COLO668 (cell line): ENCODE measurements at regions not wholly inside any gene's neighbourhood (a gene's known extent, or its start where the extent isn't known, plus 50 kb on each side); places are given as distances from the start of the nearest gene placed in this dataset.

Experiments
- DNase-seq: peaks from one replicate; lab custom pipeline; 2025; ENCODE audit not compliant: unreplicated experiment; lab: John Stamatoyannopoulos, UW

- DNase-seq: no peak
These were observed 76.3 kb upstream of the CSF3R start for GRCh38 chr1:36559061-36559460.

- DNase-seq: no peak
These were observed 74.6 kb upstream of the CSF3R start for GRCh38 chr1:36557041-36558000.

GRCh38 chr1:36555041-36555440 lies 72.3 kb upstream of the CSF3R start:
- no peak for DNase-seq

DNA sequence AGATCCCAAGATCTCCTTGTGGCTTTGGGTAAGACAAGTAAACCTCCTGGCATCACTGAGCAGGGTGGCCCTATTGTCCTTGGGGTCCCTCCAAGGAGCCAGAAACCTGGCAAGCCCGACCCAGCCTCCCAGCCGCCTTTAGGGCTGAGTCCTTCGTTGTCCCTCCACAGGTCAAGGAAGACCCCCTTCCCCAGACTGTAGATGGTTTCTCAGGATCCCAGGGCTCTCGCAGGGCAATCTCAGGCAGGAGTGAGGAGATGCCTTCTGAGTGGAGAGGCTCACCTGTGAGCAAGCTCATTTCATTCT lies 71.6 kb upstream of the CSF3R start:
- DNase-seq: no peak

GRCh38 chr1:36553591-36554322 lies 71.0 kb upstream of the CSF3R start:
- peak; percentile 92 for DNase-seq

DNA sequence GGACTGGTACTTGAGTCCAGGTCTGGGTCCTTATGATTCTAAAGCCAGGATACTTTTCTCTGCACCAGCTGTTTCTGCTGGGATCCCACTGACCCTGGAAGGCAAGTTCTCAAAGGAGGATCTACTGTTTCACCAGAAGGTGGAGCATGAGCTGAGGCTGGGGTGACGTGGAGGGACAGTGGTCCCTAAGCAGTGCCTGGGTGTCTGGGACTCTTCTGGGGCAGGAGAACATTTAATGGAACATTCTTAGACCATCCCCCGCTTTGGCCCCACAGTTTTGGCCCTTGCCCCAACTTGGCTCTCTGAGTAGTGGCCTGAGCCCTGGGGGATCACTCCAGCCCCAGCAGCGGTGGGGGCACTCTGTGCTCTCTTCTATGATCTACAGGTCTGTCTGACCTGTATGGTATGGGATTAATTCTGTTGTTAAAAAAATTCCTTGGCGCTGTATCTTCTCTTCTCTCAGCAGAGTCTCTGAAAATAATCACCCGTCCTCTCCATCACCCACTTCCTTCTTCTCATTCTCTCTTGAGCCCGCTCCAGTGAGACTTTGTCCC lies 60.3 kb upstream of the CSF3R start:
- no peak for DNase-seq

DNA sequence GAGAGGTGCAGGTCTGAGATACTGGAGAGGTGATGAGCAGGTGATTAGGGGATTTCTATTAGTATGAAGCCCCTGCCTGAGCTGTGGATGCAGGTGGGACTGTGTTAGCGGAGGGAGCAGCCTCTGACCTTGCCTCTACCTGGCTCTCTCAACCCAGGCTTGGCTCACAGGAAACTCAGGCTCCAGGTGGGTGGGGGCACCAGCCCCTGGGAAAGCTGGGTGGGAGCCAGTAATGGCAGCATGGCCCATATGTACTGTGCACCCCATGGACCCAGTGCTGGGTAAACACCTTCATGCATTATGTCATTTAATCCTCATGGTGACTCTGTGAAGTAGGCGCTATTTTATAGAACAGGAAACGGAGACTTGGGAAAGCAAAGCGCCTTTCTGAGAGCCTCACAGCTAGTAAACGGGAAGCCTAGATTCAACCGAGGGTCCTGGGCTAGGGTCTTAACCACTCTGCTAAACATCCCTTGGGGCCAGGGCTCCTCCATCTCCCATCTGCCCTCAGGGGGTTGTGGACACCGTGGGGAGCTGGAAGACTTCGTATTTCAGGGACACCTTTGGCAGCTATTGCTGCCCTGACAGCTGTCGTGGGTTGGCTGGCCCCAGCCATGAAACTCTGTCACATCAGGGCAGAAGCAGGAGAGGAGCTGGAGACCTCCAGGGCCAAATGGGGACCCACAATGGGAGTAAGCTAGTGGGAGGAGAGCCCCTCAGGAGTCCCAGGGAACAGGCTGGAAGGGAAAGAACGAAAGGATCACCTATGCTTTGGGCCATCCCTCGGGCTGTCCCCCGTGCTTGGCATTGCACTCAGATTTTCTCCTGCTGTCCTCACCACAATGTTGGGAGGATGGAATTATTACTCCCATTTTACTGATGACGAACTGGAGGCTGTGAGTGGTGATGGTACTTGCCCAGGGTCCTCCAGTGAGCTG lies 59.6 kb upstream of the CSF3R start:
- DNase-seq: no peak

DNA sequence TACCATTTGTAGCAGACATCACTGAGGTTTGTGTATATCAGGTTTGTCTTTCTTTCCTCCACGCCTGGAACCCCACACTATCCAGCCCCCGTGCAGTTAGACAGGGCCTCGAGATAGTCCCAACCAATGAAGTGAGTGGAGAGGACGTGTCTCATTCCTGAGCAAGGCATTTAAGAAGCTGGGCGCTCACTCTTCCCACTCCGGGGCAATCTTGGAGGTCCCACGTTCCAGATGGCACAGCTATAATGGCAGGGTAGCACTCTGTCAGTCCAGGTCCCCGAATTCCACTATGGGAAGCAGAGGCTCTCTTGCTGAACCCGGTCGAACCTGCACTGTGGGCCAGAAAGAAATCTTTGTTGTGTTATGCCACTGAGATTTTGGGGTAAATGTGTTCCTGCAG lies 57.3 kb upstream of the CSF3R start:
- DNase-seq: no peak

DNA sequence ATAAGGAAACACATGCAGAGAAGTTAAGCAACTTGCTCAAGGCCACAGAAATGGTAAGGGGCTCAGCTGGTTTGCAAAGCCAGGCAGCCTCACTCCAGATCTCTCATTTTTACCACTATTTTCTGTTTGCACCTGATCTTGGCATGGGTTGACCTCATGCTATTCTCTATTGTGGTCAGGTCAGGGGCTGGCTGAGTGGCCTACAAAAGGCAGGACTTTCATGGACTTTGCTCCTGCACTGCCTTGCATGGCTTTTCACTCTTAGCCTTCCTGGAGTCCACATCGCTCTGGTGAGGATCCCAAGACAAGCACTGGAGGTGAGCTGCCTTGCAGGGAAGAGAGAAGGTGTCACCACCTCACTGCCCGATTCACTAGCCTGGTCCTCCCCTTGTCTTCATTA lies 56.8 kb upstream of the CSF3R start:
- no peak for DNase-seq

- DNase-seq: no peak
These were observed 55.3 kb upstream of the CSF3R start for GRCh38 chr1:36537991-36538390.

DNA sequence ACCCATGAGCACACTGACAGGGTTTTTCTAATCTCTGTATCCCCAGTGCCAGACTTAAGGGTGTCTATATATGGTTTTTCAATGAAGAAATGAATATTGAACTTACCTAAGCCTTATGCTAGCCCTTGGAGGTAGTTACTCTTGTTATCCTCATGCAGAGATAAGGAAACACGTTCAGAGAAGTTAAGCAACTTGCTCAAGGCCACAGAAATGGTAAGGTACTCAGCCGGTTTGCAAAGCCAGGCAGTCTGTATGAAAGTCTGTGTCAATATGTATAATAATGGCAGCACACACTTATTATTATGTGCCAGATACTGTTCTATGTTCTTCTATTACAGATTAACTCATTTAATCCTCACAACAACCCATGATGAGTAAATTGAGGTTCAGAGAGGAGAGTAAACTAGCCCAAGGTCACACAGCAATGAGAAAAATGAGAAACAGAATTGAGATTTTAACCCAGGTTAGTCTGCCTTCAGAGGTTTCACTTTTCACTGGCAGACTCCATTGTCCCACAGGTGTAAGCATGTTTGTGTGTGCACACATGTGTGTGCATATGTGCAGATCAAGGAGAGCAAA lies 54.6 kb upstream of the CSF3R start:
- DNase-seq: no peak

- DNase-seq: no peak
These were observed 54.0 kb upstream of the CSF3R start for GRCh38 chr1:36536727-36537126.

DNA sequence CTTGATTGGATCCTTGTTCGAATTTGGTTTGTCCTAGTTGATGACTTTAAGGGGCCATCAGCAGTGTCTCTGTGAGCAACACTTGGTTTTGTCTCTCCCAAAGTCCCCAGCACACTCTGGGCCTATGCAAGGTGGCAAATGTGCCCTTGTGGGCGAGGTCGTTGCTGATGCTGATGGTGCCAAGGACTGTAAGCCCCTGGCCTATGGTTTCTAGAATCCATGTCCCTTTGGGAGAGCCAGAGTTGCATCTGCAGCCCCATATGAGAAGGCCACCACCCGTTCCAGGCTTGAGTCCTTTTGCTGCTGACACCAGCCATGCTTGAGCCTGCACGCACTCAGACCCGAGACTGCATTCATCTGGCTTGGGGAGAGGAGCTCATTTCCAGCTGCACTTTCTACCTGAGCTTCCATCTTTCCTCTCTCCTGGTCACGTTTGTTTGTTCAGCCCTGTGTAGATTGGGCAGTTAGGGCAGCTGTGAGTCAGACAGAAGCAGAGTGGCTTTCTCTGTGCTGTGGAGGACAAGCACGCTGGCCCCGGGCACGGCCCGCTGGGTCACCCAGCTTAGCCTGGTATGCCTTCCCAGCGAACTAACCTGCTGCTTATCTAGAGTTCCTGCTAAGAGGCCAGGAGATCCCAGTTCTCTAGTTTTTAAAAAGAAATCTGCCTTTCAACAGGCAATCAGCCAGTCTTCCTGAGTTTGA lies 52.1 kb upstream of the CSF3R start:
- DNase-seq: no peak

GRCh38 chr1:36533897-36534296 lies 51.2 kb upstream of the CSF3R start:
- DNase-seq: no peak

DNA sequence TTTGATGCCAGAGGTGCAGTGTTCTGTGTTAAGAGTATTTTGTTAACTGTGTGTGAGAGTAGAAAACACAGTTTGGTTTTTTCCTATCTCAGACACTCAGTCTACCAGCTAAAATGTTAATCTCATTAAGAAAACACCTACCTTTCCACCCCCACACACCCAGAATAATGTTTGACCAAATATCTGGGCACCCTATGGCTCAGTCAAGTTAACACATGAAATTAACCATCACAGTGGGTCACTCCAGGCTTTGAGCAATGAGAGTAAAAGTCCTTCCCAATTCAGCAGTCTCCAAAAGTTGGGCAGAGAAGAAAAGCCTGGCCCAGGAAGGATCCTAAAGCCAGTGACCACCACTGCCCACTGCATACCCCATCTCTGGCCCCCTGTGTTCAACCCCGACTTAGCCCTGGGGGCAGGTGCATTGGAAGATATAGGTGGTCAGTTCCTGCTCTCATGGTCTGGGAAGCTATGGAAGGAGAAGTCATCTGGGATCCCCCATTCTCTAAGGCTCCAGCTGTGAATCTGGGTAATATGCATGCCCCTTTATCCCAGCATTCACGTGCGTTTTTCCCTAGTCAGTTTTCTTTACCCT lies 50.2 kb upstream of the CSF3R start:
- no peak for DNase-seq
